Activated CD4-positive, alpha-beta T cell treated with anti-CD3 and anti-CD28 coated beads, Interleukin-2, Interleukin-6, amounts not matched to agents 100 ng/mL and 50 ng/mL, durations not matched to agents 16 hours and 8 hours (primary cell): ENCODE measurements at regions not wholly inside any gene's neighbourhood (a gene's known extent, or its start where the extent isn't known, plus 50 kb on each side); places are given as distances from the start of the nearest gene placed in this dataset.
"Not testable (repeated sequence)": the region's sequence is repeated elsewhere in the genome, so short reads cannot be mapped to it uniquely, and the experiment has no call there.

Source experiments
- DNase-seq: peaks from one replicate; pipeline ENCODE4 v3.0.0-alpha.2; 2020

- DNase-seq, result no peak
Measured at GRCh38 chr5:169411786-169412430, 111.0 kb upstream of the SLIT3 start.

DNA sequence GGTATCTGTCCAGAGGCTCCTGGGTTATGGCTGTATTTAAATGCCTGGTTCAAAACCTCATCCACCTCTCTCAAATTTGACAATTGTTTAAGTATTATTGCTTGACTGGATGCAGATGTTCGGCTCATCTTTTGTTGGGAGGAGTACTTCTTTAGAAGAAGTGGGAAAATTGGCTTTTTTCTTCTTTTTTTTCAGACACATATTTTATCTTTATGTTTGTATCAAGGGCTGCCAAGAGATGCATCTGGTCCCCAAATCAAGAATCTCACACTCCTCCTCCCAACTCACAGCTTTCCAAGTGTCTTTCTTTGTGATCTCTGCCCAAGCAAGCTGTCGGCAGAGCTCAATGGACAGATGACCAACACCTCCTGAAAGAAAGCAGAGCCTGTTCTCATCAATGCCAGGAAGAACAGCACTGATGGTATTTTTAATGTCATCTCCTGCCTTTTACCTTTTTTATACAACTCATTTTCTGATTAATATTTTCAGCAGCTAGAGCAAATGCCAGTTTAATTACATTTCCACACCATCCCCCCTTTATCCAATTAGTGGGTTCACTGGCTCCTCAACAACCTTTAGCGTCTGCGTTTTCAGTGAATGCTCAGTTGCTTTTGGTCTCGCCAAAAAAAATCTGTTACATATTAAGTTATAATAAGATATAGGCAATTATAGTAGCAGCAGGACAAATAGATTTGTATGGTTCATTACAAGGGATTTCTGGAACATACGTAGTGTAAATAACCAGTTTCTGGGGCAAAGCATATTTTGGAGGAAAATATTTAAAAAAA is 110.3 kb upstream of the SLIT3 start:
- DNase-seq, result no peak

GRCh38 chr5:169408731-169409130 is 107.8 kb upstream of the SLIT3 start:
- no peak for DNase-seq

GRCh38 chr5:169408171-169408570 is 107.2 kb upstream of the SLIT3 start:
- DNase-seq, result no peak

- no peak for DNase-seq
Measured at GRCh38 chr5:169404223-169404622, 103.3 kb upstream of the SLIT3 start.

DNA sequence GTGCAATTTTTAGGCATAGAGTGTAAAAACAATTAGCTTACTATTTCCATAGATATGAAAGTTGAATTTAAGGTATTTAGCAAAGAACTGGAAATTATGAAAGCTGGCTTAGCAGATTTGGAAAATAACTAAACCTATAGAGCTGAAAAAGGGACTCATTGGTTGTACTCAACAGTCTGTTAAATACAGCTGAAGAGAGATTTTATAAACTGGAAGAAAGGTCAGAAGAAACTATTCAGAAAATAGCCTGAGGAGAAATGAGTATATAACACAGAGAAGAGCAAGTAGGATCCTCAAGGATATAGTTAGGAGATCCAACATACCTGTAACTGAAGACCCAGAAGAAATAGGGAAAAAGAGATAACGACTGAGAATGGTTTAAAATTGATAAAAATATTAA is 97.6 kb upstream of the SLIT3 start:
- no peak for DNase-seq

DNA sequence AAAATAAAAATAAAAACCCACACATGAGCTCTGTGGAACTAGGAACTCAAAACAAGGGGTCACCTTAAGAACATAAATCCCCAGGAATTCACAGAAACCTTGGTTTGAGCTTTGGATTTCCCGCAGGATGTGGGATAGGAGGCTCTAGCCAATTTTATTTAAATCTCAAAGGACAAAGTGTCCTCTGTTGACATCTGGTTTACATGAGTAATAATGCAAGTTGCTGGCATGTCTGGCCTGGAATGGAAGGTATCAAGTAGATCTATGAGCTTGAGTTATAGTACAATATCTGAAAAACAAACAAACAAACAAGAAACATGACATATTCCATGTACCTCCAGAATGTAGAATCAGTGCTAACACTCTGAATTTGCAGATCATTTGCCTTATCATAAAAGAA is 94.2 kb upstream of the SLIT3 start:
- DNase-seq, result no peak

- DNase-seq, result no peak
Measured at GRCh38 chr5:169394371-169394770, 93.4 kb upstream of the SLIT3 start.

DNA sequence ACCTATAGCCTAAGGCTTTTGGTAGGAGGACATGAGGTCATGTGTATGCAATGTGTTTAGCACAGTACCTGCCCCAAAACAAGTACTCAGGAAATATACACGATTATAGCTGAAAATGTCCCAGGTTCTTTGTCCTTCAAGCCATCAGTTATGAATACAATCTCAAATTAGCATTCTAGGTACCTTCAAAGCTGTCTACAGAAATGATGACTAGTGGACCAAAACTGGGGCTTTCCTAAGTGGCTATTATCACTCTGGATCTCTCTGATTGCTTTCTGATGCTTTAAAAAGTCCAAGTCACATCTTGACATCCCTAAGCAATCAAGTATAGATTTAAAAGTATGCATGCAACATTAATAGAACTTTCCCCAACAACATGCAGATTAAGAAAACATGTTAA is 93.0 kb upstream of the SLIT3 start:
- DNase-seq, result no peak

GRCh38 chr5:169390265-169390664 is 89.3 kb upstream of the SLIT3 start:
- DNase-seq, result no peak

GRCh38 chr5:169389318-169389717 is 88.4 kb upstream of the SLIT3 start:
- DNase-seq, result no peak

GRCh38 chr5:169385636-169386035 is 84.7 kb upstream of the SLIT3 start:
- DNase-seq, result no peak

DNA sequence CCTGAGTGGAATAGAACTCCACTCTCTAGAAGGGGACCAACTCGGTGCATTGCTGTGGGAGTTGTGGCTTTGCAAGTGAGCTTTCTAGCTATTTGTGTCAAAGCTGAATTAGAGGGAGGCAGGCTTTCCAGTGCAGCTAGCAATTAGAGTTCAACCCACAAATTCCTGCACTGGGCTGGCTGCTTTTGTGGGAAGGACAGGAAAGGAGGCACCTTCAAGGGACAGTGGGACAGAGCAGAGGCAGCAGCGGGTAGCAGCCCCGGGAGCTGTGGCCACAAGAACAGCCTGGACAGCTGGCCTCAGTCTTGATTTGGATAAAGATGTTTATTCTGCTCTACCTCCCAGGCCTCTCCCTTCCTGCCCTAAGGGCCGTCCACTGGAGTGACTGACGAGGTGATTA is 83.7 kb upstream of the SLIT3 start:
- DNase-seq, result no peak

GRCh38 chr5:169374761-169375160 is 73.8 kb upstream of the SLIT3 start:
- no peak for DNase-seq

GRCh38 chr5:169374111-169374510 is 73.2 kb upstream of the SLIT3 start:
- no peak for DNase-seq

GRCh38 chr5:169371801-169372200 is 70.9 kb upstream of the SLIT3 start:
- not testable (repeated sequence) for DNase-seq

DNA sequence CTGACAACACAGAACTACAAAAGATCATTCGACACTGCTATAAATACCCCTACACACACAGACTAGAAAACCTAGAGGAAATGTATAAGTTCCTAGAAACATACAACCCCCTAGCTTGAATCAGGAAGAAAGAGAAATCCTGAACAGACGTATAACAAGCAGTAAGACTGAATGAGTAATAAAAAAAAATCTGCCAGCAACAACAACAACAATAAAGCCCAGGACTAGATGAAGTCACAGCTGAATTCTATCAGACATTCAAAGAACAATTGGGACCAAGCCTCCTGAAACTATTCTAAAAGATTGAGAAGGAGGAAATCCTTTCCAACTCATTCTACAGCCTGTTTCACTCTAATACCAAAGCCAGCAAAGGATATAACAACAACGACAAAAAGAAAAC is 68.2 kb upstream of the SLIT3 start:
- no peak for DNase-seq

DNA sequence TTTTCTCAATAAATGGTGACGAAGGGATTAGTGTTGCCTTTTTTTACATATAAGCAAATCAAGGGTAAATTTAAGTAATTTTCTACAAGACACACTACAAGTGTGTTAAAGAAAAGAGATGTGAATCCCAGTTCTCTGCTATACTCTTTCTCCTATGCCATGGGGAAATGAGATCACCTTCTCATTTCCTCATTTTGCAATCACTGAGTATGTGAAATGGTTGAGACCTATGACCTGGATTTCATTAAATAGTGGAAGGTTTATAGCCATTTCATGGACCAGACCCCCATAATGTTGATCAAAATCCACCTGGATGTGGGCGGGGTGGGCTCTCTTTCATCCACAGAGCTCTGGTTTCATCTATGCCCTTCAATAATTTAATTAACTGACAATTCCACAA is 66.9 kb upstream of the SLIT3 start:
- no peak for DNase-seq

- DNase-seq, result no peak
Measured at GRCh38 chr5:169357291-169357690, 56.4 kb upstream of the SLIT3 start.

- DNase-seq, result no peak
Measured at GRCh38 chr5:169356811-169357210, 55.9 kb upstream of the SLIT3 start.

DNA sequence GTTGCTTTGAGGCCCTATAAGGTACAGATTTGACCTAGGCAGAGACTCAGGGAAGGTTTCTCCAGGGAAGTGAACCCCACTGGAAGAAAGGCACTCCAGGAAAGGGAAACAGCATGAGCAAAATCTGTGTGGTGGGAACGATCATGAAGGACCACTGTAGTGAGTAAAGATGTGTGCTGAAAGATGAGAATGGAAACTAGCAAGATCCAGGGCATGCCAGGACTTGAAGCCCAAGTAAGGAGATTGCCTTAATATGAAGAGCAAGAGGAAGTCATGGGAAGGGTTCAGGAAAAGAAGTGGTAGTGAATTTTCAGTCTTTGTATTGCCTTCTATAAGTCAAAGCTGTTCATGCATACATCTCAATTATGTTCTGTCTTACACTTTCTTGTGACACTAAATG is 55.2 kb upstream of the SLIT3 start:
- DNase-seq, result no peak

DNA sequence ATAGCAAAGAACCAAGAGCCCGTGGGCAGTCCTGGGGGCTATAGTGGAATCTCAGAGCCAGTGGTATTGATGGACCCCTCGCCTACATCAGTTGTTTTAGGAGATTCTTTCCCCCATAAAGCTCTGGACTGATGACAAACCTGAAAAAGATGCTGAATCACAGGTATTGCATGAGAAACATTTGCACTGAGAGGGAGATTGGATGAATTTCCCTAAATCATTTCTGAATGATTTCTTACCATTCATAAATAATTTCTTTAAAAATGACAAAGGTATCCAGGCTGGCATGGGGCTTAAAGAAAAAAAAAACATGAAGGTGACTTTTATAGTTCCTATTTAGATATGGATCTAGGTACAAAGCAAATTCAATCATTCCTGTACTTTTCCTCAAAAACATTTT is 54.0 kb upstream of the SLIT3 start:
- no peak for DNase-seq

- peak; percentile 11 for DNase-seq
Measured at GRCh38 chr5:169354263-169354662, 53.3 kb upstream of the SLIT3 start.

- no peak for DNase-seq
Measured at GRCh38 chr5:169352901-169353300, 52.0 kb upstream of the SLIT3 start.

- no peak for DNase-seq
Measured at GRCh38 chr5:169351721-169352120, 50.8 kb upstream of the SLIT3 start.
